Astrocyte (in vitro differentiated cells and primary cell): ENCODE measurements at regions not wholly inside any gene's neighbourhood (a gene's known extent, or its start where the extent isn't known, plus 50 kb on each side); places are given as distances from the start of the nearest gene placed in this dataset.

Source experiments
- DNase-seq: peaks from one replicate; pipeline ENCODE4 v3.0.0-alpha.2; 2010; ENCODE audit warnings: low read depth
- FAIRE-seq: peaks from 2 replicates; lab custom pipeline; 2011; peaks lifted over from hg19 to GRCh38; lab: Jason Lieb, UNC
- H2AFZ ChIP-seq: 2 replicates; pipeline ENCODE4 v1.6.0; 2012; ENCODE audit warnings: low read depth, low read length, inconsistent platforms
- H3K27ac ChIP-seq: 2 replicates; pipeline ENCODE4 v1.5.1; 2011; ENCODE audit warnings: low read depth, low read length, inconsistent platforms
- H3K27me3 ChIP-seq: 2 replicates; pipeline ENCODE4 v1.6.0; 2011; ENCODE audit warnings: low read length, inconsistent platforms; ENCODE audit not compliant: insufficient read depth
- H3K36me3 ChIP-seq: 2 replicates; pipeline ENCODE4 v1.5.1; 2011; ENCODE audit warnings: low read length, inconsistent platforms; ENCODE audit not compliant: insufficient read depth
- H3K4me1 ChIP-seq: 2 replicates; pipeline ENCODE4 v1.5.1; 2011; ENCODE audit warnings: low read length, inconsistent platforms; ENCODE audit not compliant: insufficient read depth
- H3K4me2 ChIP-seq: 2 replicates; pipeline ENCODE4 v1.6.0; 2012; ENCODE audit warnings: low read length, inconsistent platforms
- H3K4me3 ChIP-seq: 2 replicates; pipeline ENCODE4 v1.5.1; 2011; ENCODE audit warnings: low read depth, mild to moderate bottlenecking, low read length, inconsistent platforms; ENCODE audit not compliant: insufficient read depth
- H3K79me2 ChIP-seq: 2 replicates; pipeline ENCODE4 v1.6.0; 2012; ENCODE audit warnings: mild to moderate bottlenecking, low read length, inconsistent platforms; ENCODE audit not compliant: insufficient read depth
- H3K9ac ChIP-seq: 2 replicates; pipeline ENCODE4 v1.6.0; 2012; ENCODE audit warnings: mild to moderate bottlenecking, low read length, inconsistent platforms
- H3K9me3 ChIP-seq: 2 replicates; pipeline ENCODE4 v1.5.1; 2012; ENCODE audit warnings: low read depth, mild to moderate bottlenecking, low read length, inconsistent platforms; ENCODE audit not compliant: insufficient read depth
- H4K20me1 ChIP-seq: 2 replicates; pipeline ENCODE4 v1.6.0; 2012; ENCODE audit warnings: low read length, inconsistent platforms; ENCODE audit not compliant: insufficient read depth
- H3K27ac Mint-ChIP-seq: one replicate; pipeline ENCODE4 v1.8.0; 2021; ENCODE audit warnings: mild to moderate bottlenecking, mixed read lengths; ENCODE audit not compliant: unreplicated experiment
- H3K27me3 Mint-ChIP-seq: one replicate; pipeline ENCODE4 v1.8.0; 2021; ENCODE audit warnings: low read depth, mixed read lengths; ENCODE audit not compliant: unreplicated experiment
- H3K36me3 Mint-ChIP-seq: one replicate; pipeline ENCODE4 v1.8.0; 2021; ENCODE audit warnings: low read depth, mixed read lengths; ENCODE audit not compliant: unreplicated experiment
- H3K4me1 Mint-ChIP-seq: one replicate; pipeline ENCODE4 v1.8.0; 2021; ENCODE audit warnings: low read depth, mixed read lengths; ENCODE audit not compliant: unreplicated experiment
- H3K4me3 Mint-ChIP-seq: one replicate; pipeline ENCODE4 v1.8.0; 2021; ENCODE audit warnings: mild to moderate bottlenecking, moderate library complexity, mixed read lengths; ENCODE audit not compliant: unreplicated experiment
- H3K9me3 Mint-ChIP-seq: one replicate; pipeline ENCODE4 v1.8.0; 2021; ENCODE audit warnings: mild to moderate bottlenecking, mixed read lengths; ENCODE audit not compliant: unreplicated experiment
- EZH2 ChIP-seq: IDR thresholded peaks from 2 replicates; pipeline ENCODE4 v1.6.1; 2012; ENCODE audit warnings: mild to moderate bottlenecking, low read length, inconsistent platforms; ENCODE audit not compliant: insufficient read depth
- TF ChIP-seq, protein P1 (sequence below): IDR thresholded peaks from 2 replicates; pipeline ENCODE4 v1.5.1; 2011; ENCODE audit warnings: low read depth, mild to moderate bottlenecking, inconsistent platforms, low read length, moderate library complexity; ENCODE audit not compliant: insufficient read depth

DNA sequence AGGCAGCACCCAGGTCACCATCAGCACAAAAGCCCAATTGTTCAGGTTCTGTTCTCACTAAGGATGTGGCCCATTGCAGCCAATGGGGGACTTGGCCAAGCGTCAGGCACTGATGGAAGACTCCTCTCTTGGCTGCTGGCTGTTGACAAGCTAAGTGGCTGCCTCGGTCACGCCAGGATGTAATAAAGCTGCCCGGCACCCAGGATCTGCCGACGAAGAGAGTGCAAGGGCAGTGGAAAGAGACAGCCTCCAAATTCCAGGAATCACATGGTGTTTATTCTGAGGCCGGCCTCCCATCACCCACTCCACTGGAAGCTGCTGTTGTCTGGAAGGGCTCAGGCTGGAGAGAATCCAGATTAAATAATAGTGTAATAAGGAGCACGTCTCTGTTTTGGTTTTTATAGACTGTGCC lies 451.8 kb upstream of the TBX3 start:
- H3K4me2 ChIP-seq = peak overlapping the region; percentile 20
- Mint-ChIP-seq H3K36me3 (no peaks in the 10 kb centered on the region), H3K9me3 (no peaks in the 10 kb centered on the region), H3K4me3 (no peak overlapping the region), H3K27ac (no peak overlapping the region), H3K27me3 (peaks cover 5% of the 10 kb centered on the region), H3K4me1 (no peaks in the 10 kb centered on the region)
- H3K36me3 ChIP-seq = no peaks in the 10 kb centered on the region
- H3K79me2 ChIP-seq = no peaks in the 10 kb centered on the region
- TF ChIP-seq, protein P1, sequence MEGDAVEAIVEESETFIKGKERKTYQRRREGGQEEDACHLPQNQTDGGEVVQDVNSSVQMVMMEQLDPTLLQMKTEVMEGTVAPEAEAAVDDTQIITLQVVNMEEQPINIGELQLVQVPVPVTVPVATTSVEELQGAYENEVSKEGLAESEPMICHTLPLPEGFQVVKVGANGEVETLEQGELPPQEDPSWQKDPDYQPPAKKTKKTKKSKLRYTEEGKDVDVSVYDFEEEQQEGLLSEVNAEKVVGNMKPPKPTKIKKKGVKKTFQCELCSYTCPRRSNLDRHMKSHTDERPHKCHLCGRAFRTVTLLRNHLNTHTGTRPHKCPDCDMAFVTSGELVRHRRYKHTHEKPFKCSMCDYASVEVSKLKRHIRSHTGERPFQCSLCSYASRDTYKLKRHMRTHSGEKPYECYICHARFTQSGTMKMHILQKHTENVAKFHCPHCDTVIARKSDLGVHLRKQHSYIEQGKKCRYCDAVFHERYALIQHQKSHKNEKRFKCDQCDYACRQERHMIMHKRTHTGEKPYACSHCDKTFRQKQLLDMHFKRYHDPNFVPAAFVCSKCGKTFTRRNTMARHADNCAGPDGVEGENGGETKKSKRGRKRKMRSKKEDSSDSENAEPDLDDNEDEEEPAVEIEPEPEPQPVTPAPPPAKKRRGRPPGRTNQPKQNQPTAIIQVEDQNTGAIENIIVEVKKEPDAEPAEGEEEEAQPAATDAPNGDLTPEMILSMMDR = no peak
- no peak for TF ChIP-seq EZH2
- H3K27ac ChIP-seq = no peak overlapping the region
- H3K9me3 ChIP-seq = no peaks in the 10 kb centered on the region
- no peaks in the 10 kb centered on the region for H3K27me3 ChIP-seq
- FAIRE-seq (no peak), DNase-seq (peak; percentile 45)
- peaks cover 6% of the 10 kb centered on the region for H3K4me1 ChIP-seq
- no peak overlapping the region for H3K4me3 ChIP-seq
- no peak overlapping the region for H3K9ac ChIP-seq
- peak overlapping the region; percentile 33 for H2AFZ ChIP-seq
- no peaks in the 10 kb centered on the region for H4K20me1 ChIP-seq

DNA sequence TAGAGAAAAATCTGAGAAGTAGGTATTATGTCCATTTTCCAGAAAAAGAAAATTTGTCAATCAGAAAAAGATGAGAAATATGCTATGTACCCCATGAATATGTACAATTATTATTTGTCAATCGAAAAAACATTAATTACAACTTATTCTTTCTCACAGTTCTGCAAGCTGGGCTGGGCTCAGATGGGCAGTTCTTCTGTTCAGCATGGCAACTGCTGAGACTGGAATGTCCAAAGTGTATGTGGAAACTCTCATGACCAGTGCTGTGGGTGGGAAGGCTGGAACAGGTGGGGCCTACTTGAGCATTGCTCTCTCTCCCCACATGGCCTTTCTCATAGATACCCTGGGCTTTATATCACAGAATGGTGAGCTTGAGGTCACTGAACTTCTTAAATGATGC lies 450.3 kb upstream of the TBX3 start:
- H3K4me2 ChIP-seq = no peak overlapping the region
- no peak overlapping the region for H2AFZ ChIP-seq
- Mint-ChIP-seq H3K4me3 (no peak overlapping the region), H3K27me3 (peaks cover 8% of the 10 kb centered on the region), H3K9me3 (no peaks in the 10 kb centered on the region), H3K27ac (no peak overlapping the region), H3K36me3 (no peaks in the 10 kb centered on the region), H3K4me1 (no peaks in the 10 kb centered on the region)
- H3K9ac ChIP-seq = no peak overlapping the region
- TF ChIP-seq, protein P1 = no peak
- TF ChIP-seq EZH2 = no peak
- no peaks in the 10 kb centered on the region for H3K9me3 ChIP-seq
- no peaks in the 10 kb centered on the region for H3K79me2 ChIP-seq
- no peaks in the 10 kb centered on the region for H3K27me3 ChIP-seq
- FAIRE-seq (no peak), DNase-seq (no peak)
- H3K4me3 ChIP-seq = no peak overlapping the region
- no peaks in the 10 kb centered on the region for H4K20me1 ChIP-seq
- H3K36me3 ChIP-seq = no peaks in the 10 kb centered on the region
- peaks cover 6% of the 10 kb centered on the region for H3K4me1 ChIP-seq
- H3K27ac ChIP-seq = no peak overlapping the region

DNA sequence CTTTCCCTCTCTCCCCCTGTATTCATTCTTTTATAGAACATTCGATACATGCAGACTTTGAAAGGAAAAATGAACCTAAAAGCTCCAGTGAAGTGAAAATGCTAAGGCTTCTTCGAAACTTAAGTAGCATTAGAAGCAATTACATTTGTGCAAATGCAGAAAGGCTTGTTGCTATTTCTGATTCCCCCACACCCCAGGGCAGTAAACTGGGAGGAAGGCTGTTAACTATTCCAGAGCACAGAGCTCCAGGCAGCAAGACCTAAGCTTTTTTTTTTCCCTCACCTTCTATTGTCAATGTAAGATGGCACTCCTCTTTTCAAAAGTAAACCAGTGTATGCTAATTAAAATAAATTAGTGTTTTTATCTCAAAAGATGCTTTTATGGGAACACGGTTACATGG lies 448.9 kb upstream of the TBX3 start:
- no peaks in the 10 kb centered on the region for H3K36me3 ChIP-seq
- H3K9me3 ChIP-seq = no peaks in the 10 kb centered on the region
- no peaks in the 10 kb centered on the region for H3K27me3 ChIP-seq
- H3K27ac ChIP-seq = no peak overlapping the region
- no peaks in the 10 kb centered on the region for H3K4me1 Mint-ChIP-seq
- peaks cover 8% of the 10 kb centered on the region for H3K27me3 Mint-ChIP-seq
- H3K79me2 ChIP-seq = no peaks in the 10 kb centered on the region
- no peak overlapping the region for H3K4me3 Mint-ChIP-seq
- DNase-seq (no peak), FAIRE-seq (no peak)
- H3K4me1 ChIP-seq = peaks cover 6% of the 10 kb centered on the region
- TF ChIP-seq, protein P1 = no peak
- no peak for TF ChIP-seq EZH2
- no peaks in the 10 kb centered on the region for H4K20me1 ChIP-seq
- no peak overlapping the region for H3K27ac Mint-ChIP-seq
- H3K4me3 ChIP-seq = no peak overlapping the region
- no peaks in the 10 kb centered on the region for H3K36me3 Mint-ChIP-seq
- H3K9ac ChIP-seq = no peak overlapping the region
- no peaks in the 10 kb centered on the region for H3K9me3 Mint-ChIP-seq
- H2AFZ ChIP-seq = no peak overlapping the region
- no peak overlapping the region for H3K4me2 ChIP-seq
